IgD-negative memory B cell (primary cell): ENCODE measurements at regions not wholly inside any gene's neighbourhood (a gene's known extent, or its start where the extent isn't known, plus 50 kb on each side); places are given as distances from the start of the nearest gene placed in this dataset.
"Not testable (repeated sequence)": the region's sequence is repeated elsewhere in the genome, so short reads cannot be mapped to it uniquely, and the experiment has no call there.

ENCODE experiments used
- H3K27ac Mint-ChIP-seq, 3 donors: one replicate each; pipeline ENCODE4 v1.8.0; 2020 to 2022; ENCODE audit warnings: mild to moderate bottlenecking in 3 of 3, mixed read lengths in 3 of 3, moderate library complexity in 1 of 3
- H3K27me3 Mint-ChIP-seq: one replicate; pipeline ENCODE4 v1.8.0; 2021; ENCODE audit warnings: mixed read lengths
- H3K36me3 Mint-ChIP-seq: one replicate; pipeline ENCODE4 v1.8.0; 2020; ENCODE audit warnings: mild to moderate bottlenecking, mixed read lengths
- H3K4me1 Mint-ChIP-seq, 3 donors: one replicate each; pipeline ENCODE4 v1.8.0; 2020 to 2022; ENCODE audit warnings: mixed read lengths in 3 of 3, mild to moderate bottlenecking in 1 of 3
- H3K4me3 Mint-ChIP-seq, 4 donors: one replicate each; pipeline ENCODE4 v1.8.0; 2020 to 2022; ENCODE audit warnings: mild to moderate bottlenecking in 4 of 4, mixed read lengths in 4 of 4, moderate library complexity in 3 of 4
- H3K9me3 Mint-ChIP-seq, 3 donors: one replicate each; pipeline ENCODE4 v1.8.0; 2020 to 2021; ENCODE audit warnings: mixed read lengths in 3 of 3, mild to moderate bottlenecking in 1 of 3

DNA sequence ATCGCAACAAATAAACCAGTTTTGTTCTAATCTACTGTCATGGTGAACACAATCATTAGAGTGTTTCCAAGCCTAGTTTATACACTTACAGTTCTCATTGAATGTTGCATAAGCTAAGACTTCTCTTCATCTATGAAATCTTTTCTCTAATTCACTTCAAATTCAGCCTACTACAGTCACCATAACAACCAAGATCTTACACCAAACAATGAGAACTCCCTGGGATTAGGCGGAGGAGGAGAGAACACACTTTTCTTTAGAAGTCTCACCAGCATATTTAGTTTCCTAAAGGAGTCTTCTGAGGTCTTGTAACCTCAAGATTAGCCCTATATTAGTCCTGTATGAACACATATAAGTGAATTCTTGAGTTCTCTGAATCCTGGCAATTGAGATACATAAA is 1889.7 kb downstream of the LRRC4C start:
- Mint-ChIP-seq H3K27me3 (no peaks in the 10 kb centered on the region), H3K9me3 (peaks cover 5 to 17% (median 6%) of the 10 kb centered on the region in 3 donors), H3K4me3 (no peak overlapping the region), H3K27ac (no peak overlapping the region), H3K4me1 (peaks cover 0 to 4% (median 0%) of the 10 kb centered on the region in 3 donors), H3K36me3 (no peaks in the 10 kb centered on the region)

DNA sequence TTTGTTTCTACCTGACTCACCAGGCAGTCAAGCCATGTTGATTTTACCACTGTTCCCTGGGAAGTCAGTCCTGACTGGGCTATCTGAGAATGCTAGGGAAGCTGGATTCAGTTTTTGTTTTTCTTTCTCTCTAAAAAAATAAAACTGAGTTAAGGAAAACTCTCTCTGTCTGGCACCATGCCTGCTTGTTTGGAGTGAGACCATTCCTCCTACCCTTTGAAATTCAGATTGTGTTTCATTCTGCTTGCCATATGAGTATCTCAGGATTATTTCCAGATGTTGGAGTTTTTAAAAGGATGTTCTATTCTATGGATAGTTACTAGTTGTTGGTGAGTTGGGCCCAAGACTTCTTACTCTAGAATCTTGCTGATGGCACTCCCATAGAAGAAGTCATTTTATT is 1917.0 kb downstream of the LRRC4C start:
- H3K27ac Mint-ChIP-seq, result no peak overlapping the region
- H3K4me3 Mint-ChIP-seq, result no peak overlapping the region
- no peaks in the 10 kb centered on the region for H3K27me3 Mint-ChIP-seq
- H3K36me3 Mint-ChIP-seq, result no peaks in the 10 kb centered on the region
- peaks cover under 1 to 23% (median 10%) of the 10 kb centered on the region in 3 donors for H3K9me3 Mint-ChIP-seq
- no peaks in the 10 kb centered on the region for H3K4me1 Mint-ChIP-seq

DNA sequence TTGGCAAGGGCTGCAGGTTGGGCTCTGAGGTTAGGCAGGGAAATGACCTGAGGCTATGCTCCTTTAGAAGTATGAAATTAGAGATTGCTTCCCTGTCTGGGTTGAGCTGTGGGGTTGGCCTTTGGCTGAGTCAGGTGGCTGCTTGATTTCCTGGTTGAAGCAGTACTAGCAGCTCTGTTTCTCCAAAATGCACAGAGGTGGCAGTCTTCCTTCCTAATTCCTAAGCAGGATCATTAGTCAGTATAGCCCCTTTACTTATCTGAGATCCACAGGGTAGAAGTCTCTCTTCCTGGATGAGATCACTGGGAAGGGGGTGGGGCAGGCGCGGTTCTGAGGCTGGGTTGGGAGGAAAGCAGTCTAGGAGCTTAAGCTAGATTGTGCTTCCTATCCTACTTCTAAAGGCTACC is 1917.5 kb downstream of the LRRC4C start:
- Mint-ChIP-seq H3K9me3 (peaks cover 0 to 23% (median 10%) of the 10 kb centered on the region in 3 donors), H3K4me1 (no peaks in the 10 kb centered on the region), H3K27ac (no peak overlapping the region), H3K4me3 (no peak overlapping the region), H3K36me3 (no peaks in the 10 kb centered on the region), H3K27me3 (no peaks in the 10 kb centered on the region)

DNA sequence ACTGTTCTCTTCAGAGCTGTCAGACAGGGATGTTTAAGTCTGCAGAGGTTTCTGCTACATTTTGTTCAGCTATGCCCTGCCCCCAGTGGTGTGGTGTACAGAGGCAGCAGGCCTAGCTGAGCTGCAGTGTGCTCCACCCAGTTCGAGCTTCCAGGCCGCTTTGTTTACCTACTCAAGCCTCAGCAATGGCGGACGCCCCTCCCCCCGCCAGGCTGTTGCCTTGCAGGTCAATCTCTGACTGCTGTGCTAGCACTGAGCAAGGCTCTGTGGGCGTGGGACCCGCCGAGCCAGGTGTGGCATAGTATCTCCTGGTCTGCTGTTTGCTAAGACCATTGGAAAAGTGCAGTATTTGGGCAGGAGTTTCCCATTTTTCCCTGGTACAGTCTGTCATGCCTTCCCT is 1923.1 kb downstream of the LRRC4C start:
- H3K36me3 Mint-ChIP-seq, H3K27me3 Mint-ChIP-seq, H3K4me1 Mint-ChIP-seq, H3K4me3 Mint-ChIP-seq, H3K27ac Mint-ChIP-seq: not testable (repeated sequence)
- peaks cover 5 to 26% (median 9%) of the 10 kb centered on the region in 3 donors for H3K9me3 Mint-ChIP-seq
